GM21528 (cell line): ENCODE measurements at regions not wholly inside any gene's neighbourhood (a gene's known extent, or its start where the extent isn't known, plus 50 kb on each side); places are given as distances from the start of the nearest gene placed in this dataset.

Experiments
- ATAC-seq: cut with Tn5 transposase; IDR thresholded peaks from one replicate; pipeline ENCODE4 v1.9.1; 2021; ENCODE audit warnings: mild to moderate bottlenecking, moderate library complexity; ENCODE audit not compliant: unreplicated experiment, low FRiP score

DNA sequence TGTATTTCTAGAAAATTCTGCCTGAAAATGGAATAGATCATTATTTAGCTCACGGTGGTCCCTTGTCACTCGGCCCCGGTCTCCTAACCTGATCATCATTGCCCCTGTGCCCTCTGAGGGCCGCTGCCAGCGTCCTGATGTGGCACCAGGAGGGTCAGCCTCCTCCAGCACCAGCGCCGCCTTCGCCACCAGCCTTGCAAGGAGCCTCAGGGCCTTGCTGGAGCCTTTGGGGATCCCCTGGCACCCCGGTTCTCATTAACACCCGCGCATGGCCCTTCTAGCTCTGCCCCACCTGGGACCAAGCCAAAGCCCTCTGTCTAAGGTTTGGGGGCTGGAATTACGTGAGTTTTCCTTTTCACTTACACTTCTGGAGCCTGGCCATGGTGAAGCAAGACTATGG lies 282.5 kb upstream of the ADARB2 start:
- ATAC-seq, result no peak

DNA sequence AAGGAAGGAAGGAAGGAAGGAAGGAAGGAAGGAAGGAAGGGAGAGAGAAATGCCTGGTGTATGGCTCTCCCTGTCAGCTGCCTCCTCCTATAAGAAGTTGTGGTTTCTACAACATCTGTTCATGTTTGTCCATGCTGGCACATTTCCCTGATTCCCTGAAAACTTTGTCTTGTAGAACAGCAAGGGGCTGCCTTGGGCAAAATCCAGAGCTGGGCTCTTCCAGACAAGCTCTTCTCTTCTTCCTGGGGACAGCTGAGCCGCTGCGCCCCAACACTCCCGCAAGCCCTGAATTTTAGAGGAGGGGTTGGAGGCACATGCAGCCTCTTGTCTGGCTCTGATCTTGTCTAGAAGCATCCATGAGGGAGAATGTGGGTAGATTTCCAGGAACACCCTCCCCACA lies 282.0 kb upstream of the ADARB2 start:
- ATAC-seq, result no peak

DNA sequence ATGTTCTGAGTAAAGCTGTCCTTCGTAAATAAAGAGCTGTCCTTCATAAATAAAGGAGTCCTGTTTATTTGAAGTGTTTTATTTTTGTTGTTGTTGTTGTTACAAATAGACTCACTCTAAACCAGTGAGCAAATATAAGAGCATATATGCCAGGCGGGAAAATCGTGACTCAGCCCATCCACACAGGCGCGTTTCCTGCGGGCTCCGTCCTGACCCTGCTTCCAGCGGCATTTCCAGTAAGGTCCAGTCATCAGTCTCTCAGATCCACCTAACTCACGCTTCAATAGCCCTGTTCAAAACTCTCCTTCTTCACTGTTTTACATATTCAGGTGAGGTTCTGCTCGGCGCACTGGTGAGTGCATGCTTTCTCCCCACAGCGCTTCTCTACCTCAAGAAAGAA lies 277.2 kb upstream of the ADARB2 start:
- ATAC-seq, result no peak

DNA sequence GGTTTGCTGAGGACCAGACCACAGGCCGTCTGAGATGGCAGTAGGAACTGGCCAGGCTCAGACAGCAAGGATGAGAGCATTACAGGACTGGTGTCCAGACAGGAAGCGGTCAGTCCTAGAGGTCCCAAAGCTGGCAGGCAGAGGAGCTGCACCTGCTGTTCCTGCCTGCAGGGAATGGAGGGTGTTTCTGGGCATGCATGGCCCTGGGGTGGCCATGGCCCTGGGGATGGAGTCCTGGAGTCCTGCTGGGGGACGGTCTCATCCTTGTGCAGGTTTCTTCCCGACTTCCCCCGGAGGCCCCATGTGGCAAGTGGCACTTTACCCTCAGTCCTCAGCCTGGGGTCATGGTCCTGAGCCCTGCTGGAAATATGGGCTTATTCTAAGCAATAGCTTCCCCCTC lies 274.9 kb upstream of the ADARB2 start:
- no peak for ATAC-seq

DNA sequence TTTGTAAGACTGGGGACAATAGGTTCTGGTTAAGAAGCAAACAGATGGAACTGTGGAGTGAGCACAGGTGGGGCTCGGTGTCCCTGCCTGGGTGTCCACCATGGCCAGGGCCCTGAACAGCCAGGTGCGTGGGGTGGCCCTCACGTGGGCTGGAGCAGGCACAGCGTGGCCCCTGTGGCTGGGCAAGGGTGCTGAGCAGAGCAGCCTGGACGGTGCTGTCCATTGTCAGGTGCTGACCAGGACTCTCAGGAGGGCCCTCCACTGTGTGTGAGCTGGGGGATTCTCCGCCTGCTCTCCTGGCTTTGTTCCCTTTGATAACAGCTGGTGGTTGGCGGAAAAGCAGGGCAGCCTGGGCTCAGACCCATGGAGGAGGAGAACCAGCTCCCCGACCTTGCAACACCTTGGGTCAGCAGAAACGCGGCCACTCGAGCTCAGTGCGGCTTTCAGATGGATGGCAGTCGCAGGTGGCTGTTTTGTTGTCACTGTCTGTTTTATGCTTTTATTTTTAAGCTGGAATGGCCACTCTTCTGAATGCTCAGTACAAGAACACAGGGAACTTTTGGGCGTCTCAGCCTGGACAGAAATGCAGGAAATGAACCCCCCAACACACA lies 273.9 kb upstream of the ADARB2 start:
- ATAC-seq, result no peak

DNA sequence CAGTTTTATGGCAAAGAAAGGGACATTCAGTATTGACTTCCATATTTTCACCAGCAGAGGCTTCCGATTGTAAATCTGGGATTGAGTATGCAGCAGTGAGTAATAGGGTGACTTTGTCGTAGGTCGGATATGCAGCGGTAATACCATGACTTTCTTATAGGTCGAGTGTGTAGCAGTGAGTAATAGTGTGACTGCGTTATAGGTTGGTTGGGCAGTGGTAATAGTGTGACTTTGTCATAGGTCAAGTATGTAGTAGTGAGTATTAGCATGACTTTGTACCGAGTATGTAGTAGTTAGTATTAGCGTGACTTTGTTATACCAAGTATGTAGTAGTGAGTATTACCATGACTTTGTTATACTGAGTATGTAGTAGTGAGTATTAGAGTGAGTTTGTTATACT lies 268.2 kb upstream of the ADARB2 start:
- ATAC-seq, result no peak

DNA sequence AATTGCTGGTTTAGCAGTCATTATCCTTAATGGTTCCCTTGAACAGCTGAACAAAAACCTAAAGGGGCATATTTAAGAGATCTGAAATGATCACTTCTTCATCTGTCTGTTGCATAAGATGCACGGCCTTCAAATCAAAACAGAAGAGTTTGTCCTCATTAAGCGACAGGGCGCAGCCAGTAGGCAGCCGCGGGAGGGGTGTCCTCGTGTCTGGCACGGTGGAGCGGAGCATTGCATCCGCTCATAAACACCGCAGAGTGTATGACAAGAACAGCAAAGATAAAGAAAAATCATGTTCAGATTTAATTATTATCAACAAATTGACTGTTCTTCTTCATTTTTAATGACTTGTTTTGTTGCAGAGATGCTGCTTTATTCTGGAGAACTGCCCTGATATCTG lies 255.6 kb upstream of the ADARB2 start:
- ATAC-seq, result no peak

DNA sequence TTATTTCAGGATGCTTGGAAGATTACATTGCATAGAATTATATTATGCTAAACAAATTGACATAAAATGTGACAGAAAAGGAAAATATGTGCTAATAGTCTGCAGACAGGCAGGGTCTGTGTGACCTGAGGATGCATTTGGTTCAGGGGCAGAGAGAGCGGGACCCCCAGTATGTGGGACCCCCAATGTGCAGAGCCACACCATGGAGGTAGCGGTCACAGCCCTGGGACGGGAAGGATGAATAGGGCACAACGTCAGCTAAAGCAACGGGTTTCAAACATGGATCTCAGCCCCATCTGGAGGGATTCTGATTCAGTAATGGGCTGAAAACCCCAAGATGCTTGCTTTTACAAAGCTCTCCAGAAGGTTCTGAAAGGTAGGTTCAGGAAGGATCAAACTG lies 251.8 kb upstream of the ADARB2 start:
- no peak for ATAC-seq

DNA sequence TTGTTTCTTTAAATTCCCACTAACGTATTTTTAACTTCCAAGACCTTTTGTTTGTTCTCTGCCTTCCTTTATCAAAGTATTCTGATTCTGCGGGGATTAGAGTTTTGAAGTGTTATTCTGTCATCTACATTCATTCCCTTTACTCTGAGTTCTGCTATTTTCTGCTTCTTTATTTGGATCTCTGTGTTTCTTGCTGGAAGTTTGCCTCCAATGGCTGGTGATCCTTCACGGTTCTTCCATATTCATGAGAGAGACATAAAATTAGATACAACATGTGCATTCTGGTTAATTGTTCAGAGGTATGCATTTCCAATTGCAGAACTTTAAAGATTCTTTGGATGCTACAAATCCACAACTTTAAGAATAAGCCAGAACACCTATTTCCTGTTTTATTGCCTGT lies 244.7 kb upstream of the ADARB2 start:
- no peak for ATAC-seq

DNA sequence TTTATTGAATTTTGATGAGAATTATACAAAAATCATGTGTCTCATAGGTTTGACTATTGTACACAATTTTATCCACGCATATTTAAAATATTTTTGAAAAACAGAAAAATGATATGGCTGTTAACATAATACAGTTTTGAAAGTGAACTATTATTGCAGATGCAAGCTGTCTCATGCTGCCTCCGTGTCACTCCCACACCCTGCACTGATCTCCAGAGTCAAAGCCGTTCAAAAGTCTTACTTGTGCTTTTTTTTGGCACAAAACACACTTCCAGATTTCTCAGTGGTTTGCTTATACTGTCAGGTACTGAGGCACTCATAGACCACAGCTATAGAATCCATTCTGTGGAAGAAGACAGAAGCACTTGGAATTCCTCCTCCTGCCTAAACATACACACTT lies 243.1 kb upstream of the ADARB2 start:
- no peak for ATAC-seq

DNA sequence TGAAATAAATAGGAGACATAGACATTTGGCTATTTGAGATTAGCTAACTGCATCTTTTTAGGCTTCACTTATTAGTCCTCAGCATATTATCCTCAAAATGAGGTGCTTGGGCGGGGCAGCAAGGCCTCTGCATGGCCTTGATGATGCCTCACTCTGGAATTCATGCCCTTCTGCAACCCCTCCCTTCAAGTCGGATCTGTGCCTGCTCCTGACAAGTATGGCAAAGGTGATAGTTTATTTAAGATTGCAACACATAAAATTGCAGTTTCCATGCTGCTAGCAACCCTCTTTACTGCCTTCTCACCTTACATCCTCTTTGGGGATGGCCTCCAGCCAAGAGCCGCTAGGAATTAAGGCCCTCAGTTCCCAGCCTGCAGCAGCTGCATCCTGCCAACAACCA lies 241.3 kb upstream of the ADARB2 start:
- ATAC-seq, result no peak

DNA sequence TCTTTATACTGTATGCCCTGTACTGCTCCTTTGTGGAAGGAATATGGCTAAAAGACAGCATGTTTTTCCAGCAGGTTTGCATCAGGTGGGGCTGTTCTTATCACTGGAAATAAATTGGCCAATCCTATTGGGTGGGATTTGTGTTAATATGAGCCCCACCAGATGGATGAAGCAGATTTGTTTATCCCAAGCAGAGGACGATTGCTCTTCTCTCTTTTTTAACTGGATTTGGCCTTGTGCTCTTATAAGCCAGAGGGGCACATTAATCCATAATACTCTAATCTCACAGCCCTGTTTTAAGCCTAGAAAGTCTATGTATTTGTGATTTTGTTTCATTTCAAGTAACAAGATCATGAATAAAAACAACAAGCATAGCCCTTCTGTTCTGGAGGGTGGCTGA lies 240.1 kb upstream of the ADARB2 start:
- no peak for ATAC-seq

DNA sequence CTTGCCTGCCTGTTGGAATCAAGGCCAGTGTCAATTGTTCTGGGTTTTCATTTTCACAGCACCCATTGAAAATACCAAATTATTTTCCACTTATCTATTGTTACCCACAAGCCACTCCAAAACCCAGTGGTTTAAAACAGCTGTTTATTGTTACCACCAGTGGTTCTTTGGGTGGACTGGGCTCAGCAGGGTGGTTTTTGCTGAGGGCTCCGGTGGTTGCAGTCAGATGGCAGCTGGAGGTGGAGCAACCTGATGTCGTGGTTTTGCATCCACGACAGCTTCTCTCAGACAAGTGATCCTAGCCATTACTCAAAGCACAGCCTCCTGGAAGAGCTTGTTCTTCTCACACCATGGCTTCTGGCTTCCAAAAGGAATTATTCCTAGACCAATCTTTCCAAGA lies 235.1 kb upstream of the ADARB2 start:
- no peak for ATAC-seq

DNA sequence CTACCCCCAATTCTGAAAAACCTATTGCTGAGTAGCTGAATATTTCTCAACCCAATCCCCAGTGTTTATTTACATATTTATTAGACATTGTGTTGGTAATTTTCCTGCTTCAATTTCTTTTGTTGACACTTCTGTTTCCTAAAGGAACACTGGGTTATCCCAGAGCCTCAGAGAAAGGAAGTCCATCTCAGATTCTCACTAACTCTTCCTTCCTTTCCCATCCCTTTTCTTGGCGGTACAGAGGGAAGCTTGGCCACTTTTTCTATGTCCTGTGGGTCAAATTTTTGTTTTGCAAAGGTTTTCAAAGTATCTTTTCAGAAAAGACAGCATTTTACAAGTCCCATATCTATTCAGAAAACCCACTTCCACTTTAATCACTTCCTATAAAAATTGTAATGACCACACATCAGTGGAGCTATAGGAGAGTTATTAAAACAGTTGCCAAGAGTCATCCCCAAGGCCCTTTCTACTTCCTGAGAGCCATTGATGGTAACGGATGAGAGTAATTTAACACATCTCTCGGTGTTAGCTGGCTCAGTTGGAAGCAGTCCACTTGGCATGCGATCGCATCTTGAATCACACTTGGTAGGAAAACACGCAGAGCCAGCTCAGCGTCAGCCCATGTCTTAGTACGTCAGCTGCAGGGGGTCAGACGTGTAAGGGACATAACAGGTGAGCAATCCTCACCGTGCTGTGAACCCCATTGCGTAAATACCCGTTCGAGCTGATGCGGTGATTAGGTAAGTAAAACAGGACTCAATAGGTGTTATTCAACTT lies 231.1 kb upstream of the ADARB2 start:
- ATAC-seq, result no peak

DNA sequence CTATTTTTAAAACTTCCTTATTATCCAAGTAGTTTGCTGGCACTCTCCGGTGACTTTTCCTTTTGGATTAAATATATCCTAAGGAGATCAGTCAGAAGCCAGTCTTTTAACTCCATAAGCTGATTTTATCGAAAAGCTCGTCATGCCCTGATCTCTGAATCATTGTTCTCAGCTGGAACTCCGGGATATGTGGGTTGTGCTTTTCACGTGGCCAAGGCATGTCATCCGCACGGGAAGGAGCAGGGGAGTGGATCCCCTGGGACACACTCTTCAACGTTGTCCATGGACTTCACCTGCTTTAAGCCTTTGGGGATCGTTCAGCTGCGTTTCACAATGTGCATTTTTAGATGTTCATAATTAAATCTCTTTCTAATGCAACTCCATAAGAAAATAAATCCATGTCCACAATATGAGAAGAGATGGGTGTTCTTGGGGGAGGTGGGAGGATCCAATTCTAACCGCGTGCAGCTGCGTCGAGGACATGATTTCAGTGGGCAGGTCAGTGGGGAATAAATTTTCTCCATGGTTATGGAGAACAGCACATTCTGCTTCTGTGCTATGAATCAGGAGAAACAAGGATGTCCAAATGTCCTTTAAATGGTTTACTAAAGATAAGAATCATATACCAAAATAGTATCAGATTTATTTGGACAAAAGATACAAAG lies 229.5 kb upstream of the ADARB2 start:
- no peak for ATAC-seq

DNA sequence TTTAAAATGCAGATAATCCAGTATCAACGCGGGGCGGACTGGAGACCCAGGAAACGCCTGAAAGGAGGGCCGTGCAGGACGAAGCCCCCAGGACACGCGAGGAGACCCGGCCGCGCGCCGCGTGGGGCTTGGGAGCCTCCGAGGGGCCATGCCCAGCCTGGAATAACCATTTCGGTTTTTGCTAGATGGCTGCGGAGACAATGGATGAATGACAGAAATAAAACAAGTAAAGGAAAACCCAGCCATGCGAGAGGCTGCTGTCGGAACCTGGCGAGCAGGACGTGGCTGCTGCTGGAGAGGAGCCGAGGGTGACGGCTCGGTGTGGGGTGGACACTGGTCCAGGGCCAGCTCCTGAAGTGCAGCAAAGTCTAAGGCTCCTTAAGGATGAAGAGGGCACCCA lies 227.2 kb upstream of the ADARB2 start:
- ATAC-seq, result no peak

DNA sequence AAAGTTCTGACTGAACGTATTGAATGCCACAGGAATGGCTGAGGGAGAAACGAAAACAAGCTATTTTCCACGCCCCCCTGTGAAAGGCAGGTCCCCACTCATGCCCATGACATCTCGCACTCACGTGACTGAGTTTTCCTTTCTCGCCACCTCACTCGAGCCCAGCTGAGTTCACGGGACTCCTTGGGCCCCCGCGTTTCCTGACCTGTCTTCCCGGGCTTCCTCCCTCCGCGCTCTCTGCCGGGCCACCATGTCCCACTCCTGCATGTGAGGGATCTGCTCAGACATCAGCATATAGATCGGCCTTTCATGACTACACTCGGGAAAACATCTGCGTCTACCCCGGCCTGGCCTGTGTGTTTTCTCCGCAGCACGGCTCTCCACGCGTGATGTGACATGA lies 226.0 kb upstream of the ADARB2 start:
- ATAC-seq, result no peak

DNA sequence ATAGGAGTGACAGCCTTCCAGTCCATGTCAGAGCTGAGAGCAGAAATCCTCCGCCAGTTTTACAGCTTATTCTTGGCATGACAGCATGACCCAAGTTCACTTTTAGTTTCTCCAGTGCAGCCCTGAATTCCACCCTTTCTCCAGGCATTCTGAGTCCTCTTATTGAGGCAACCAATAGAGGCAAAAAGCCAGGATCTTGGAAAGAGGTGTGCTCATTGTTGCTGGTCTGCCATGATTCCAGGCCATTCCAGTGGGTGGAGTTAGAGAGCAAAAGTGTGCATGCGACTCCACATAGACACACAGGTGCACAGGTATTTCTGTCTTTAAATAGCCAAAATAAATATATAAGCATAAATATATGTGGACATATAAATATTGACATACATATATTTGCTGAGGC lies 224.7 kb upstream of the ADARB2 start:
- no peak for ATAC-seq

DNA sequence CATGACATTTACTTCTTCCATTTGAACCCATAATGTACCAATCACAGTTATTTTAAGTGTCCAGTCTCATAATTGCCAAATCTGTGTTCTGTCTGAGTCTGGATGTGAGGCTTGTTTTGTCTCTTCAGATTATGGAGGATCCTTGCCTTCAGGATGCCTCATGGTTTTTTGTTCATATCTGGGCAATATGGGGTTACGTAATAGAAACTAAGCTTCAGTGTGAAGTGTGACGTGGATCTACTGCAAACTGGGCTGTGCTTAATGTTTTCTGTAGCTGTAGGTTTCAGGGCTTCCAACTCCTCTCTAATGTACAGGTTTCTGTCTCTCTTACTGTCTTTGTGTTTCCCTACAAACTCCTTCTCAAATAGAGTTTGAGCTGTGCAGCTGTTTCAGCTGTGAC lies 223.7 kb upstream of the ADARB2 start:
- ATAC-seq, result no peak

DNA sequence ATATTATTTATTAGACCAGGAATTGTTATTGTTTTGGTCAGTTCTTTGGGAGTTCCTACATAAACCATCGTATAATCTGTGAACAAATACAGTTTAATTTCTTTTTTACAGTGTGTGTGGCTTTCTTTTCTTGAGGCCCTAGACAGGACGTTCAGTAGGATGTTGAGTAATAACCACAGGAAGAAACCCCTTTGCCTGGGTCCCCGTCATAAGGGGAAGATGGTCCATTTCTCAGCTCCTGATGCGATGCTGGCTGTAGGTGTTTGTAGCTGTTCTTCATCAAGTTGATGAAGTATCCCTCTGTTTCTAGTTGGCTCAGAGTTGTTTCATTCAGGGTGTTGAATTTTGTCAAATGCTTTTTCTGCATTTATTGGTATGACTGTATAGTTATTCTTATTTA lies 219.7 kb upstream of the ADARB2 start:
- ATAC-seq, result no peak

DNA sequence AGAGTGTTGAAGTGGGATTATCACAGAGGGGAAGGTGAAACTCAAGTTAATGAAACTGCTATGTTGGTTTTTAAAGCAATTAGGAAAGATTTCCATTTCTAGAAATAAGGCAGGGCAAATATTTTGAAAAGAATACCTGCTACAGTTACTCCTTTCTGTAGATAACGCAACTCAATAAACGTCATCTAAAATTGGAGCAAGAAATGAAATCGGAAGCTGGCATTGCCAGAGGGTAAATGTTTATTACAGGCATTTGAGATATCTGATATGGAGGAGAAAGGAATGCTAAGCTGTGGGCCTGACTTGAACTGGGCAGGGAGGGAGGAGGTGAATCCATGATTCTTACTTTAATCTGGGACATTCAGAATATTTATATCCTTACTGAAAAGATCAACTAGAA lies 217.0 kb upstream of the ADARB2 start:
- ATAC-seq, result no peak
